AG04450 (cell line): ENCODE measurements at regions not wholly inside any gene's neighbourhood (a gene's known extent, or its start where the extent isn't known, plus 50 kb on each side); places are given as distances from the start of the nearest gene placed in this dataset.

Experiments used
- CTCF ChIA-PET: fragments of 300-600, 350-600 bp; formaldehyde crosslinking; extraction: SDS; loops from one replicate; lab custom pipeline; 2022; ENCODE audit warnings: antibody characterized with exemption, inconsistent platforms; lab: Charles Lee
- POLR2A ChIA-PET: fragments of 350-600 bp; formaldehyde crosslinking; extraction: SDS; loops from one replicate; lab custom pipeline; 2021; ENCODE audit warnings: antibody characterized with exemption, inconsistent platforms; lab: Yijun Ruan, JAX
- DNase-seq: peaks from one replicate; pipeline ENCODE4 v3.0.0-alpha.2; 2011; ENCODE audit warnings: low read depth, low spot score
- H3K27ac ChIP-seq: one replicate; pipeline ENCODE4 v1.5.1; 2012; ENCODE audit warnings: low read depth, low read length, control low read depth
- H3K27me3 ChIP-seq: one replicate; pipeline ENCODE4 v1.6.0; 2012; ENCODE audit warnings: low read length; ENCODE audit not compliant: control insufficient read depth, insufficient read depth
- H3K4me3 ChIP-seq: 2 replicates; pipeline ENCODE4 v1.5.1; 2011; ENCODE audit warnings: mild to moderate bottlenecking, low read depth, low read length, control low read depth
- H3K9me3 ChIP-seq: 2 replicates; pipeline ENCODE4 v1.5.1; 2012; ENCODE audit warnings: low read length; ENCODE audit not compliant: control insufficient read depth, insufficient read depth
- CTCF ChIP-seq: IDR thresholded peaks from 2 replicates; pipeline ENCODE4 v1.5.1; 2011; ENCODE audit warnings: low read depth, low read length, control low read depth, inconsistent platforms

GRCh38 chr5:13569090-13569715 is 375.3 kb downstream of the DNAH5 start:
- no peak for TF ChIP-seq CTCF
- DNase-seq, result no peak
- Histone ChIP-seq H3K27ac (no peak overlapping the region), H3K9me3 (no peaks in the 10 kb centered on the region), H3K4me3 (no peak overlapping the region), H3K27me3 (no peaks in the 10 kb centered on the region)
- ChIA-PET CTCF (no interaction called here), POLR2A (no interaction called here)

GRCh38 chr5:13567819-13568218 is 376.7 kb downstream of the DNAH5 start:
- DNase-seq, result no peak
- no peaks in the 10 kb centered on the region for H3K9me3 ChIP-seq
- ChIA-PET POLR2A (interaction anchor here (0.6 kb wide), 1 partner anchor 33 kb away, joined by 3 read pairs; no protein-coding TSS in a partner anchor), CTCF (no interaction called here)
- no peak for TF ChIP-seq CTCF
- no peak overlapping the region for H3K4me3 ChIP-seq
- H3K27me3 ChIP-seq, result no peaks in the 10 kb centered on the region
- H3K27ac ChIP-seq, result peak overlapping the region; percentile 35

- Histone ChIP-seq H3K27ac (no peak overlapping the region), H3K4me3 (no peak overlapping the region), H3K27me3 (no peaks in the 10 kb centered on the region), H3K9me3 (no peaks in the 10 kb centered on the region)
- DNase-seq, result no peak
- no peak for TF ChIP-seq CTCF
- CTCF ChIA-PET, result no interaction called here
- POLR2A ChIA-PET, result interaction anchor here (0.7 to 1.2 kb wide), 2 partner anchors 204 to 1334 kb away, joined by 3 to 4 read pairs; no protein-coding TSS in a partner anchor
Measured at GRCh38 chr5:13566871-13567339, 377.6 kb downstream of the DNAH5 start.

- no peaks in the 10 kb centered on the region; the same call in 1 of the 2 replicates for H3K9me3 ChIP-seq
- TF ChIP-seq CTCF, result no peak
- H3K27ac ChIP-seq, result no peak overlapping the region
- no peak overlapping the region for H3K4me3 ChIP-seq
- CTCF ChIA-PET, result no interaction called here
- POLR2A ChIA-PET, result no interaction called here
- no peaks in the 10 kb centered on the region for H3K27me3 ChIP-seq
- no peak for DNase-seq
Measured at GRCh38 chr5:13558408-13558807, 386.1 kb downstream of the DNAH5 start.

GRCh38 chr5:13553896-13554295 is 390.6 kb downstream of the DNAH5 start:
- Histone ChIP-seq H3K27ac (no peak overlapping the region), H3K9me3 (no peaks in the 10 kb centered on the region; the same call in 1 of the 2 replicates), H3K4me3 (no peak overlapping the region), H3K27me3 (no peaks in the 10 kb centered on the region)
- POLR2A ChIA-PET, result no interaction called here
- CTCF ChIA-PET, result no interaction called here
- DNase-seq, result no peak
- no peak for TF ChIP-seq CTCF
